ENCODE measurements at regions not wholly inside any gene's neighbourhood (a gene's known extent, or its start where the extent isn't known, plus 50 kb on each side); places are given as distances from the start of the nearest gene placed in this dataset.
"Not testable (repeated sequence)": the region's sequence is repeated elsewhere in the genome, so short reads cannot be mapped to it uniquely, and the experiment has no call there.

DNA sequence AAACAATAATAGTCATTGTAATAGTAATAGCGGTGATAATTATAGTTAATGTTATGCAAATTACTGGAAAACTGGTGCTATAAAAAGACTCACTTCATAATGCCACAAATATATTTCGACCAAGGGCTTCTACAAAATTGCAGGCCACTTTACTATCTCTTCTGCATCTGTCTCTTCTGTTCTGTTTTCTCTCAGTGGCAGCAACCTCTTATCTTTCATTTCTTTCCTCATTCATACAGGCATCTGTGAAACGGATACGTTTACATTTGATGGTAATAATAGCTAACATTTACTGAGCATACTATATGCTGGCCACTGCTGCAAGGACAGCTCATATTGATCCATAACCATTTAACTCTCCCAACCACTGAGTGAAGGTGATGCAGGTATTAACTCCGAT lies 537.4 kb upstream of the PFKP start:
- 64 to 65% (median 65%) methylated on average over 5 of the region's 5 CpGs for WGBS, 3 donors
- H3K27me3 ChIP-seq: no peaks in the 10 kb centered on the region
- H3K4me1 ChIP-seq (ENCODE audit: insufficient read depth): no peaks in the 10 kb centered on the region
- no peaks in the 10 kb centered on the region for H3K9me3 ChIP-seq
- no peak overlapping the region for H3K27ac ChIP-seq
- DNase-seq: no peak
- no peaks in the 10 kb centered on the region for H3K36me3 ChIP-seq
- no peak overlapping the region for H3K4me3 ChIP-seq
- intact Hi-C loops (cut with DNase I): no loop called here
- no peak for TF ChIP-seq EP300 (IDR thresholded peaks at IDR 0.05)
- no peak for TF ChIP-seq POLR2A (IDR thresholded peaks at IDR 0.05)
- TF ChIP-seq, protein P1, sequence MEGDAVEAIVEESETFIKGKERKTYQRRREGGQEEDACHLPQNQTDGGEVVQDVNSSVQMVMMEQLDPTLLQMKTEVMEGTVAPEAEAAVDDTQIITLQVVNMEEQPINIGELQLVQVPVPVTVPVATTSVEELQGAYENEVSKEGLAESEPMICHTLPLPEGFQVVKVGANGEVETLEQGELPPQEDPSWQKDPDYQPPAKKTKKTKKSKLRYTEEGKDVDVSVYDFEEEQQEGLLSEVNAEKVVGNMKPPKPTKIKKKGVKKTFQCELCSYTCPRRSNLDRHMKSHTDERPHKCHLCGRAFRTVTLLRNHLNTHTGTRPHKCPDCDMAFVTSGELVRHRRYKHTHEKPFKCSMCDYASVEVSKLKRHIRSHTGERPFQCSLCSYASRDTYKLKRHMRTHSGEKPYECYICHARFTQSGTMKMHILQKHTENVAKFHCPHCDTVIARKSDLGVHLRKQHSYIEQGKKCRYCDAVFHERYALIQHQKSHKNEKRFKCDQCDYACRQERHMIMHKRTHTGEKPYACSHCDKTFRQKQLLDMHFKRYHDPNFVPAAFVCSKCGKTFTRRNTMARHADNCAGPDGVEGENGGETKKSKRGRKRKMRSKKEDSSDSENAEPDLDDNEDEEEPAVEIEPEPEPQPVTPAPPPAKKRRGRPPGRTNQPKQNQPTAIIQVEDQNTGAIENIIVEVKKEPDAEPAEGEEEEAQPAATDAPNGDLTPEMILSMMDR (IDR thresholded peaks at IDR 0.05): no peak

DNA sequence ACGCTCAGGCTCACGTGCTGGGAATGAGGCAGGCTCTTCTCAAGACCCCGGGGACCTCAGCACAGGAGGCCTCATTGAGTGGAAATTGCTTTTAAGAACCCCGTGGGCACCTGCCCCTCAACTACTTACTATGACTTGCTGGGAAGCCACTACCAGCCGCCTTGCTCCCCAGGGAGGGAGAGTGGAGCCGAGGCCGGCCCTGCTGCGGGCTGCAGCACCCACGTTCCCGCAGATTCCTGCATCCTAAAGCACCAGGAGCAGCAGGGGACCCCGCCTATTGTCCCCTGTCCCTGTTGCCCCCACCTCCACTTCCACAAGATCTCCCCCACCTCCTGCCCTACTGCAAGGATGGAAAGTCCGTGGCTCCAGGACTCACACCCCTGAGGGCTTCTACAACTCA lies 541.6 kb upstream of the PFKP start:
- no peak for DNase-seq
- H3K36me3 ChIP-seq: no peaks in the 10 kb centered on the region
- no peak for TF ChIP-seq POLR2A (IDR thresholded peaks at IDR 0.05)
- TF ChIP-seq, protein P1 (IDR thresholded peaks at IDR 0.05): no peak
- no peak for TF ChIP-seq EP300 (IDR thresholded peaks at IDR 0.05)
- H3K9me3 ChIP-seq: no peaks in the 10 kb centered on the region
- intact Hi-C loops (cut with DNase I): no loop called here
- no peak overlapping the region for H3K4me3 ChIP-seq
- WGBS, 3 donors: 85 to 92% (median 88%) methylated on average over 10 to 12 of the region's 12 CpGs
- H3K27me3 ChIP-seq: no peaks in the 10 kb centered on the region
- no peak overlapping the region for H3K27ac ChIP-seq
- no peaks in the 10 kb centered on the region for H3K4me1 ChIP-seq (ENCODE audit: insufficient read depth)

DNA sequence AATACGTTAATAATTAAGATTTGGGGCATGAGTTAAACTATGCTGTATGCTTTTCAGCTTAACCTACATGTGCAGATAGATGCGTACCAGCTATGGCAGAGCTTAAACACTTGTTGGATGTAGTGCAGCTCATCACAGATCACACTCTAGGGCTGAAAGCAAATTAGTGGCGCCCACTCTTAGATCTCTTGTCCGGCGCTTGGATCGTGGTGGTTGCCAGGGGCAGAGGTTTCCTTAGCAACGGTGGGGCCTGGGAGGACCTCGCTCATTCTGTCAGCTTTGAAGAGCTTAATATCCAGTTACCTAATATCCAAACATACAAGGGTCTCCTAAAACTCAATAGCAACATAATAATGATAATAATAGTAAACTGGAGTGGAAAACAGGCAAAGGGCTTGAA lies 548.2 kb upstream of the PFKP start:
- H3K4me3 ChIP-seq: no peak overlapping the region

DNA sequence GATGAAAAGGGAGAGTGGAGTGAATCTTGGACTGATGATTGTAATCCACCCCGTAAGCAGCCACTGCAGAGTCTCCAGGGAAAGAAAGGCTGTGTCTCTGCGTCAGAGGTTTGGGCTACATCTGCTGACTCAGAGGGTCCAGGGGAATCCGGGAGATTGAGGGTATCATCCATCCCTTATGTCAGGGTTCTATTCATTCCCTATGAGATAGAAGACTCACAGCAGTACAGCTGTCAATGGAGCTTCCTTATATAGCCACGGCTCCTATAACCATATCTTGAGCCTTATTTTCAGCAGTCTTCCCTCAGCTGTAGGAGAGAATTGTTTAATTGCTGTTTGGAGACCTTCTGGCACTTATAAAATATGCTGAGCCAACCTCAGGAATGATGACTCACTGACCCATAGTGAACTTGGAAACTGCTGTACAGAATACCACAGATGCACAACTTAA lies 558.2 kb upstream of the PFKP start:
- intact Hi-C loops (cut with DNase I): no loop called here
- no peak overlapping the region for H3K4me3 ChIP-seq
- no peaks in the 10 kb centered on the region for H3K27me3 ChIP-seq
- no peaks in the 10 kb centered on the region for H3K4me1 ChIP-seq (ENCODE audit: insufficient read depth)
- 39 to 64% (median 46%) methylated on average over 4 of the region's 4 CpGs for WGBS, 3 donors
- DNase-seq: no peak
- no peaks in the 10 kb centered on the region for H3K9me3 ChIP-seq
- H3K36me3 ChIP-seq: no peaks in the 10 kb centered on the region
- TF ChIP-seq EP300 (IDR thresholded peaks at IDR 0.05) (no peak), POLR2A (IDR thresholded peaks at IDR 0.05) (no peak)
- TF ChIP-seq, protein P1 (IDR thresholded peaks at IDR 0.05): no peak
- no peak overlapping the region for H3K27ac ChIP-seq

More for the DNA sequence above, 548.2 kb upstream of the PFKP start:
- H3K27ac ChIP-seq: no peak overlapping the region
- no peaks in the 10 kb centered on the region for H3K36me3 ChIP-seq
- DNase-seq: no peak
- intact Hi-C loops (cut with DNase I): no loop called here
- no peaks in the 10 kb centered on the region for H3K27me3 ChIP-seq
- H3K4me1 ChIP-seq (ENCODE audit: insufficient read depth): no peaks in the 10 kb centered on the region
- 85 to 88% (median 88%) methylated on average over 8 of the region's 8 CpGs for WGBS, 3 donors
- TF ChIP-seq EP300 (IDR thresholded peaks at IDR 0.05) (no peak), POLR2A (IDR thresholded peaks at IDR 0.05) (no peak)
- TF ChIP-seq, protein P1 (IDR thresholded peaks at IDR 0.05): no peak
- peaks cover 0 to 3% of the 10 kb centered on the region in 2 donors for H3K9me3 ChIP-seq

DNA sequence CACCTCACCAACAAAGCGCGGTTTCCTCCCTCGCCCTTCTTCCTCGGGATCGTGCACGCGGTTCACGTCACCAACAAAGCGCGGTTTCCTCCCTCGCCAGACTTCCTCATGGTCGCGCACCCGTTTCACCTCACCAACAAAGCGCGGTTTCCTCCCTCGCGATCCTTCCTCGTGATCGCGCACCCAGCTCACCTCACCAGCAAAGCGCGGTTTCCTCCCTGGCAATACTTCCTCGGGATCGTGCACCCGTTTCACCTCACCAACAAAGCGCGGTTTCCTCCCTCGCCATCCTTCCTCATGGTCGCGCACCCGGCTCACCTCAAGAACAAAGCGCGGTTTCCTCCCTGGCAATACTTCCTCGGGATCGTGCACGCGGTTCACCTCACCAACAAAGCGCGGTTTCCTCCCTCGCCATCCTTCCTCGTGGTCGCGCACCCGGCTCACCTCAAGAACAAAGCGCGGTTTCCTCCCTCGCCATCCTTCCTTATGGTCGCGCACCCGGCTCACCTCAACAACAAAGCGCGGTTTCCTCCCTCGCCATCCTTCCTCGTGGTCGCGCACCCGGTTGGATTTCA lies 565.9 kb upstream of the PFKP start:
- H3K4me3 ChIP-seq; H3K9me3 ChIP-seq; H3K4me1 ChIP-seq (ENCODE audit: insufficient read depth); H3K27me3 ChIP-seq; H3K36me3 ChIP-seq; DNase-seq; intact Hi-C loops (cut with DNase I); H3K27ac ChIP-seq: not testable (repeated sequence)
- WGBS, 3 donors: 43 to 77% (median 49%) methylated on average over 51 to 58 of the region's 58 CpGs
